H9 (cell line): ENCODE measurements at regions not wholly inside any gene's neighbourhood (a gene's known extent, or its start where the extent isn't known, plus 50 kb on each side); places are given as distances from the start of the nearest gene placed in this dataset.

Source experiments
- DNase-seq: peaks from one replicate; pipeline ENCODE4 v3.0.0-alpha.2; 2017
- H2AFZ ChIP-seq: one replicate; pipeline ENCODE4 v1.6.1; 2013; ENCODE audit warnings: mild to moderate bottlenecking, low read length, control low read depth, moderate library complexity
- H2AK5ac ChIP-seq: 2 replicates; pipeline ENCODE4 v1.6.1; 2013; ENCODE audit warnings: low read length, control low read depth, mixed read lengths; ENCODE audit not compliant: insufficient read length
- H2BK120ac ChIP-seq: one replicate; pipeline ENCODE4 v1.6.1; 2013; ENCODE audit warnings: low read depth, mild to moderate bottlenecking, low read length, control low read depth, inconsistent platforms; ENCODE audit not compliant: poor library complexity, severe bottlenecking
- H2BK12ac ChIP-seq: 2 replicates; pipeline ENCODE4 v1.6.1; 2013; ENCODE audit warnings: low read length, control low read depth, mixed read lengths, low read depth; ENCODE audit not compliant: insufficient read length
- H2BK15ac ChIP-seq: 2 replicates; pipeline ENCODE4 v1.6.1; 2013; ENCODE audit warnings: low read depth, low read length, control low read depth
- H2BK20ac ChIP-seq: one replicate; pipeline ENCODE4 v1.6.1; 2013; ENCODE audit warnings: low read depth, mild to moderate bottlenecking, low read length, control low read depth, inconsistent platforms; ENCODE audit not compliant: poor library complexity, severe bottlenecking
- H2BK5ac ChIP-seq: 2 replicates; pipeline ENCODE4 v1.6.1; 2013; ENCODE audit warnings: low read length, control low read depth, mixed read lengths; ENCODE audit not compliant: insufficient read length
- H3K14ac ChIP-seq: 2 replicates; pipeline ENCODE4 v1.6.1; 2013; ENCODE audit warnings: low read length, control low read depth; ENCODE audit not compliant: insufficient read depth
- H3K18ac ChIP-seq: 2 replicates; pipeline ENCODE4 v1.6.1; 2013; ENCODE audit warnings: low read depth, mild to moderate bottlenecking, mixed read lengths, low read length, control low read depth; ENCODE audit not compliant: insufficient read length
- H3K23ac ChIP-seq: 2 replicates; pipeline ENCODE4 v1.6.1; 2013; ENCODE audit warnings: low read length, control low read depth, mixed read lengths, low read depth; ENCODE audit not compliant: insufficient read length
- H3K23me2 ChIP-seq: 2 replicates; pipeline ENCODE4 v1.6.1; 2013; ENCODE audit warnings: low read depth, mild to moderate bottlenecking, mixed read lengths, low read length, control low read depth; ENCODE audit not compliant: insufficient read length, poor library complexity, severe bottlenecking
- H3K27ac ChIP-seq: 2 replicates; pipeline ENCODE4 v1.5.1; 2013; ENCODE audit warnings: low read length, control low read depth, mixed read lengths, low read depth; ENCODE audit not compliant: insufficient read length
- H3K27me3 ChIP-seq: 2 replicates; pipeline ENCODE4 v1.6.1; 2013; ENCODE audit warnings: low read length, control low read depth, inconsistent platforms; ENCODE audit not compliant: insufficient read depth
- H3K4ac ChIP-seq: 2 replicates; pipeline ENCODE4 v1.6.1; 2013; ENCODE audit warnings: low read depth, mild to moderate bottlenecking, control low read depth, inconsistent platforms, low read length, moderate library complexity
- H3K4me1 ChIP-seq: 2 replicates; pipeline ENCODE4 v1.6.1; 2013; ENCODE audit warnings: low read length, control low read depth, inconsistent platforms; ENCODE audit not compliant: insufficient read depth
- H3K4me2 ChIP-seq: 2 replicates; pipeline ENCODE4 v1.6.1; 2013; ENCODE audit warnings: low read length, control low read depth, mixed read lengths; ENCODE audit not compliant: insufficient read length, insufficient read depth
- H3K56ac ChIP-seq: 2 replicates; pipeline ENCODE4 v1.6.1; 2013; ENCODE audit warnings: low read depth, mild to moderate bottlenecking, mixed read lengths, low read length, control low read depth; ENCODE audit not compliant: insufficient read length
- H3K79me1 ChIP-seq: 2 replicates; pipeline ENCODE4 v1.6.1; 2013; ENCODE audit warnings: low read depth, mild to moderate bottlenecking, moderate library complexity, low read length, control low read depth, inconsistent platforms; ENCODE audit not compliant: insufficient read depth, poor library complexity, severe bottlenecking
- H3K79me2 ChIP-seq: 2 replicates; pipeline ENCODE4 v1.6.1; 2013; ENCODE audit warnings: low read length, control low read depth, inconsistent platforms; ENCODE audit not compliant: insufficient read depth
- H3K9ac ChIP-seq: 2 replicates; pipeline ENCODE4 v1.6.1; 2013; ENCODE audit warnings: low read length, control low read depth, mixed read lengths; ENCODE audit not compliant: insufficient read length; ENCODE audit errors: extremely low read depth
- H3K9me3 ChIP-seq: one replicate; pipeline ENCODE4 v1.6.1; 2013; ENCODE audit warnings: low read depth, low read length, inconsistent platforms; ENCODE audit not compliant: control insufficient read depth
- H3T11ph ChIP-seq: one replicate; pipeline ENCODE4 v1.6.1; 2013; ENCODE audit warnings: mild to moderate bottlenecking, low read length, control low read depth, inconsistent platforms
- H4K20me1 ChIP-seq: one replicate; pipeline ENCODE4 v1.6.1; 2013; ENCODE audit not compliant: control insufficient read depth, insufficient read length, insufficient read depth
- H4K5ac ChIP-seq: 2 replicates; pipeline ENCODE4 v1.6.1; 2013; ENCODE audit warnings: low read depth, mild to moderate bottlenecking, mixed read lengths, low read length, control low read depth; ENCODE audit not compliant: insufficient read length
- H4K8ac ChIP-seq: replicated peaks from 2 replicates; pipeline ENCODE4 v1.6.1; 2013; ENCODE audit warnings: low read length, control low read depth, mixed read lengths, low read depth; ENCODE audit not compliant: insufficient read length
- H4K91ac ChIP-seq: 2 replicates; pipeline ENCODE4 v1.6.1; 2013; ENCODE audit warnings: low read depth, mild to moderate bottlenecking, moderate library complexity, mixed read lengths, low read length, control low read depth; ENCODE audit not compliant: insufficient read length
- H3K27ac Mint-ChIP-seq, 3 experiments: 2 replicates in 2 of 3; 3 replicates in 1 of 3; pipeline ENCODE4 v1.8.0; 2020 to 2021; ENCODE audit warnings: mixed read lengths in 3 of 3, mild to moderate bottlenecking in 1 of 3, moderate library complexity in 1 of 3
- H3K27me3 Mint-ChIP-seq: 2 replicates; pipeline ENCODE4 v1.8.0; 2021; ENCODE audit warnings: low read depth, mild to moderate bottlenecking, moderate library complexity, mixed read lengths
- H3K36me3 Mint-ChIP-seq, 3 experiments: 2 replicates in 2 of 3; 3 replicates in 1 of 3; pipeline ENCODE4 v1.8.0; 2020 to 2021; ENCODE audit warnings: low read depth in 3 of 3, mixed read lengths in 3 of 3; ENCODE audit not compliant: insufficient read depth in 1 of 3
- H3K4me1 Mint-ChIP-seq, 2 experiments: 2 replicates each; pipeline ENCODE4 v1.8.0; 2020; ENCODE audit warnings: mixed read lengths in 2 of 2
- H3K4me3 Mint-ChIP-seq, 2 experiments: 2 replicates in 1 of 2; 3 replicates in 1 of 2; pipeline ENCODE4 v1.8.0; 2020 to 2021; ENCODE audit warnings: mild to moderate bottlenecking in 2 of 2, mixed read lengths in 2 of 2, moderate library complexity in 1 of 2
- H3K9me3 Mint-ChIP-seq, 2 experiments: 2 replicates in 1 of 2; 3 replicates in 1 of 2; pipeline ENCODE4 v1.8.0; 2020; ENCODE audit warnings: mild to moderate bottlenecking in 2 of 2, mixed read lengths in 2 of 2, moderate library complexity in 1 of 2
- WGBS: extraction: QIAGEN DNeasy Blood & Tissue Kit; methylation state at CpG from one replicate; pipeline ENCODE4 v1.1.7; 2013; ENCODE audit warnings: missing lambda C conversion rate, low lambda C conversion rate, mixed read lengths; ENCODE audit not compliant: insufficient read length; ENCODE audit errors: extremely low coverage; 5-methylcytosine and 5-hydroxymethylcytosine counted together
- TF ChIP-seq, protein P1 (sequence below): fragments of 200-600 bp; sonication (generic); conservative IDR thresholded peaks from 3 replicates; pipeline ENCODE4 v1.8.0; 2021; ENCODE audit warnings: antibody characterized with exemption, mild to moderate bottlenecking

- Histone ChIP-seq H3K79me1 (no peaks in the 10 kb centered on the region), H3K4ac (no peak overlapping the region), H3K27me3 (no peaks in the 10 kb centered on the region), H4K8ac (no peak overlapping the region), H2BK20ac (no peak overlapping the region), H3T11ph (no peak overlapping the region), H3K79me2 (no peaks in the 10 kb centered on the region), H2AFZ (no peak overlapping the region), H4K5ac (no peak overlapping the region), H3K4me2 (no peak overlapping the region), H4K20me1 (no peaks in the 10 kb centered on the region), H2BK12ac (no peak overlapping the region), H2AK5ac (no peak overlapping the region), H4K91ac (no peak overlapping the region), H2BK5ac (no peak overlapping the region), H3K56ac (no peak overlapping the region), H2BK120ac (no peak overlapping the region), H3K4me1 (no peaks in the 10 kb centered on the region), H3K23me2 (no peaks in the 10 kb centered on the region), H3K18ac (no peak overlapping the region), H3K23ac (no peak overlapping the region), H3K14ac (no peak overlapping the region), H2BK15ac (no peak overlapping the region), H3K9ac (no peak overlapping the region), H3K9me3 (no peaks in the 10 kb centered on the region), H3K27ac (no peak overlapping the region)
- H3K36me3 Mint-ChIP-seq = no peaks in the 10 kb centered on the region; a peak in 1 of 7 replicates
- WGBS = no CpG with 5 or more reads among the region's 8 CpGs
- no peak for DNase-seq
- H3K27ac Mint-ChIP-seq = no peak overlapping the region
- H3K4me1 Mint-ChIP-seq = peaks cover 3 to 15% of the 10 kb centered on the region in 2 experiments
- no peak overlapping the region for H3K4me3 Mint-ChIP-seq
- TF ChIP-seq, protein P1, sequence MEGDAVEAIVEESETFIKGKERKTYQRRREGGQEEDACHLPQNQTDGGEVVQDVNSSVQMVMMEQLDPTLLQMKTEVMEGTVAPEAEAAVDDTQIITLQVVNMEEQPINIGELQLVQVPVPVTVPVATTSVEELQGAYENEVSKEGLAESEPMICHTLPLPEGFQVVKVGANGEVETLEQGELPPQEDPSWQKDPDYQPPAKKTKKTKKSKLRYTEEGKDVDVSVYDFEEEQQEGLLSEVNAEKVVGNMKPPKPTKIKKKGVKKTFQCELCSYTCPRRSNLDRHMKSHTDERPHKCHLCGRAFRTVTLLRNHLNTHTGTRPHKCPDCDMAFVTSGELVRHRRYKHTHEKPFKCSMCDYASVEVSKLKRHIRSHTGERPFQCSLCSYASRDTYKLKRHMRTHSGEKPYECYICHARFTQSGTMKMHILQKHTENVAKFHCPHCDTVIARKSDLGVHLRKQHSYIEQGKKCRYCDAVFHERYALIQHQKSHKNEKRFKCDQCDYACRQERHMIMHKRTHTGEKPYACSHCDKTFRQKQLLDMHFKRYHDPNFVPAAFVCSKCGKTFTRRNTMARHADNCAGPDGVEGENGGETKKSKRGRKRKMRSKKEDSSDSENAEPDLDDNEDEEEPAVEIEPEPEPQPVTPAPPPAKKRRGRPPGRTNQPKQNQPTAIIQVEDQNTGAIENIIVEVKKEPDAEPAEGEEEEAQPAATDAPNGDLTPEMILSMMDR = no peak
- H3K27me3 Mint-ChIP-seq = peaks cover 17% of the 10 kb centered on the region
- peaks cover 7 to 17% of the 10 kb centered on the region in 2 experiments; a peak in 4 of 5 replicates for H3K9me3 Mint-ChIP-seq
These were observed 288.2 kb upstream of the ZMIZ1 start for GRCh38 chr10:78780551-78780961.
